AG04450 (cell line): ENCODE measurements at regions not wholly inside any gene's neighbourhood (a gene's known extent, or its start where the extent isn't known, plus 50 kb on each side); places are given as distances from the start of the nearest gene placed in this dataset.

ENCODE experiments used
- CTCF ChIA-PET: fragments of 300-600, 350-600 bp; formaldehyde crosslinking; extraction: SDS; loops from one replicate; lab custom pipeline; 2022; ENCODE audit warnings: antibody characterized with exemption, inconsistent platforms; lab: Charles Lee
- POLR2A ChIA-PET: fragments of 350-600 bp; formaldehyde crosslinking; extraction: SDS; loops from one replicate; lab custom pipeline; 2021; ENCODE audit warnings: antibody characterized with exemption, inconsistent platforms; lab: Yijun Ruan, JAX
- DNase-seq: peaks from one replicate; pipeline ENCODE4 v3.0.0-alpha.2; 2011; ENCODE audit warnings: low read depth, low spot score
- H3K27ac ChIP-seq: one replicate; pipeline ENCODE4 v1.5.1; 2012; ENCODE audit warnings: low read depth, low read length, control low read depth
- H3K27me3 ChIP-seq: one replicate; pipeline ENCODE4 v1.6.0; 2012; ENCODE audit warnings: low read length; ENCODE audit not compliant: control insufficient read depth, insufficient read depth
- H3K4me3 ChIP-seq: 2 replicates; pipeline ENCODE4 v1.5.1; 2011; ENCODE audit warnings: mild to moderate bottlenecking, low read depth, low read length, control low read depth
- H3K9me3 ChIP-seq: 2 replicates; pipeline ENCODE4 v1.5.1; 2012; ENCODE audit warnings: low read length; ENCODE audit not compliant: control insufficient read depth, insufficient read depth
- CTCF ChIP-seq: IDR thresholded peaks from 2 replicates; pipeline ENCODE4 v1.5.1; 2011; ENCODE audit warnings: low read depth, low read length, control low read depth, inconsistent platforms

- H3K4me3 ChIP-seq, result no peak overlapping the region
- H3K27ac ChIP-seq, result no peak overlapping the region
- no peak for TF ChIP-seq CTCF
- POLR2A ChIA-PET, result no interaction called here
- CTCF ChIA-PET, result no interaction called here
- no peaks in the 10 kb centered on the region for H3K9me3 ChIP-seq
- H3K27me3 ChIP-seq, result no peaks in the 10 kb centered on the region
- no peak for DNase-seq
These were observed 159.5 kb upstream of the NRP1 start for GRCh38 chr10:33493978-33494377.

- Histone ChIP-seq H3K4me3 (no peak overlapping the region), H3K27me3 (no peaks in the 10 kb centered on the region), H3K27ac (no peak overlapping the region), H3K9me3 (no peaks in the 10 kb centered on the region)
- no peak for DNase-seq
- ChIA-PET CTCF (no interaction called here), POLR2A (no interaction called here)
- no peak for TF ChIP-seq CTCF
These were observed 159.0 kb upstream of the NRP1 start for GRCh38 chr10:33493497-33493896.

- no peaks in the 10 kb centered on the region for H3K9me3 ChIP-seq
These were observed 158.4 kb upstream of the NRP1 start for GRCh38 chr10:33492701-33493345.

GRCh38 chr10:33489501-33490176 is 155.2 kb upstream of the NRP1 start:
- ChIA-PET CTCF (no interaction called here), POLR2A (no interaction called here)
- no peak for TF ChIP-seq CTCF
- no peak for DNase-seq
- no peak overlapping the region for H3K27ac ChIP-seq
- H3K9me3 ChIP-seq, result no peaks in the 10 kb centered on the region
- H3K4me3 ChIP-seq, result no peak overlapping the region
- no peaks in the 10 kb centered on the region for H3K27me3 ChIP-seq

More at GRCh38 chr10:33492701-33493345, 158.4 kb upstream of the NRP1 start:
- Histone ChIP-seq H3K27me3 (no peaks in the 10 kb centered on the region), H3K4me3 (no peak overlapping the region), H3K27ac (no peak overlapping the region)
- ChIA-PET POLR2A (no interaction called here), CTCF (no interaction called here)
- no peak for TF ChIP-seq CTCF
- no peak for DNase-seq

- TF ChIP-seq CTCF, result peak; percentile 50
- POLR2A ChIA-PET, result interaction anchor here (0.9 kb wide), 1 partner anchor 152 kb away, joined by 3 read pairs; the partner anchor contains the start of gene NRP1
- Histone ChIP-seq H3K4me3 (peak overlapping the region; percentile 18), H3K9me3 (no peaks in the 10 kb centered on the region), H3K27ac (no peak overlapping the region), H3K27me3 (no peaks in the 10 kb centered on the region)
- DNase-seq, result no peak
- CTCF ChIA-PET, result no interaction called here
These were observed 152.7 kb upstream of the NRP1 start for GRCh38 chr10:33487014-33487776.
